Liver (tissue), 3 donors: ENCODE measurements at regions not wholly inside any gene's neighbourhood (a gene's known extent, or its start where the extent isn't known, plus 50 kb on each side); places are given as distances from the start of the nearest gene placed in this dataset.

Experiments used
- FOXA1 ChIP-seq: IDR thresholded peaks from 2 replicates; pipeline ENCODE4 v1.6.1; 2016; ENCODE audit warnings: antibody characterized with exemption
- RAD21 ChIP-seq, 2 donors: IDR thresholded peaks; 2 replicates each; pipeline ENCODE4 v1.6.1; 2016; ENCODE audit warnings: antibody characterized with exemption in 2 of 2, mild to moderate bottlenecking in 2 of 2
- RXRA ChIP-seq, 2 donors: IDR thresholded peaks; 2 replicates each; pipeline ENCODE4 v1.6.1; 2017 to 2018; ENCODE audit warnings: antibody characterized with exemption in 2 of 2, mild to moderate bottlenecking in 1 of 2
- YY1 ChIP-seq: IDR thresholded peaks from 2 replicates; pipeline ENCODE4 v1.6.1; 2016; ENCODE audit warnings: antibody characterized with exemption, mild to moderate bottlenecking
- TF ChIP-seq, protein P1 (sequence below): fragments of 150-350 bp; IDR thresholded peaks from 2 replicates; pipeline ENCODE4 v1.5.1; 2017; ENCODE audit warnings: improper control_type of control experiment, low read depth, low read length; ENCODE audit not compliant: missing input control
- TF ChIP-seq, protein P2 (sequence below): IDR thresholded peaks from 2 replicates; pipeline ENCODE4 v1.6.1; 2016; ENCODE audit warnings: antibody characterized with exemption, mild to moderate bottlenecking
- TF ChIP-seq, protein P3 (sequence below): IDR thresholded peaks from 2 replicates; pipeline ENCODE4 v1.6.1; 2016; ENCODE audit warnings: antibody characterized with exemption
- donor health status: healthy.
- donor health status: healthy.

DNA sequence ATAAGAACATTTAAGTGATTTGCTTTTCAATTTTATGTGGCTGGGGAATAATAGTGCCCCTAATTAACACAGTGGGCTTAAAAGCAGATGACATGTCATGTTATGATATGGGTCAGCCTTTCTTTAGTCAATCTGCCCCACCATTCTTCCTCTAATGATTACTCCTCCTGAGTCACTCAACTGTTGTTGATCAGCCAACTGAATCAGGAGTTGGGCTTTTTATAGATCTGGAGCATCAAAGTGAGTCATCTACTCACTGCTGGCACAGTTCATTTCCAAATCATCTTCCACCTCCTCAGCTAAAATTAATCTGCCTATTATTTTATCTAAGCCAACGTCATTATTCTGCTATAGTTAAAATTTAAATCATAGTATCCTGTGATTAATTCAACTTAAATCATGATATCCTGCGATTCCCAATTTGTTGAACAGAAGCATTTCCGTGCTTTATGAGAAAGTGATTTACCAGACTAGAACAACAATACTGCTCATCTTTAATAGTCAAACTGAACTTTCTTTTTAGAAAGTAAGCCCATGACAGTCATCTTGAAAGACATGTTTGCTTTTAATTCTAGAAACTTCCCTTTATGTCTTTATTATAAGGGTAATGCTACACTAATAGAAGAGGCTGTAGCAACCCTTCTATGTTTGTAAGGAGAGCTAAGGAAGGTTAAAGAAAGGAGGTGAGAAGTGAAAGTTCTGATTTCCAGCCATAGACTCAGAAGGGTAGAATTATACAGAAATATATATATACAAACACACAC lies 551.4 kb downstream of the TBC1D4 start:
- TF ChIP-seq, protein P1, sequence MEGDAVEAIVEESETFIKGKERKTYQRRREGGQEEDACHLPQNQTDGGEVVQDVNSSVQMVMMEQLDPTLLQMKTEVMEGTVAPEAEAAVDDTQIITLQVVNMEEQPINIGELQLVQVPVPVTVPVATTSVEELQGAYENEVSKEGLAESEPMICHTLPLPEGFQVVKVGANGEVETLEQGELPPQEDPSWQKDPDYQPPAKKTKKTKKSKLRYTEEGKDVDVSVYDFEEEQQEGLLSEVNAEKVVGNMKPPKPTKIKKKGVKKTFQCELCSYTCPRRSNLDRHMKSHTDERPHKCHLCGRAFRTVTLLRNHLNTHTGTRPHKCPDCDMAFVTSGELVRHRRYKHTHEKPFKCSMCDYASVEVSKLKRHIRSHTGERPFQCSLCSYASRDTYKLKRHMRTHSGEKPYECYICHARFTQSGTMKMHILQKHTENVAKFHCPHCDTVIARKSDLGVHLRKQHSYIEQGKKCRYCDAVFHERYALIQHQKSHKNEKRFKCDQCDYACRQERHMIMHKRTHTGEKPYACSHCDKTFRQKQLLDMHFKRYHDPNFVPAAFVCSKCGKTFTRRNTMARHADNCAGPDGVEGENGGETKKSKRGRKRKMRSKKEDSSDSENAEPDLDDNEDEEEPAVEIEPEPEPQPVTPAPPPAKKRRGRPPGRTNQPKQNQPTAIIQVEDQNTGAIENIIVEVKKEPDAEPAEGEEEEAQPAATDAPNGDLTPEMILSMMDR = no peak
- TF ChIP-seq, protein P2, sequence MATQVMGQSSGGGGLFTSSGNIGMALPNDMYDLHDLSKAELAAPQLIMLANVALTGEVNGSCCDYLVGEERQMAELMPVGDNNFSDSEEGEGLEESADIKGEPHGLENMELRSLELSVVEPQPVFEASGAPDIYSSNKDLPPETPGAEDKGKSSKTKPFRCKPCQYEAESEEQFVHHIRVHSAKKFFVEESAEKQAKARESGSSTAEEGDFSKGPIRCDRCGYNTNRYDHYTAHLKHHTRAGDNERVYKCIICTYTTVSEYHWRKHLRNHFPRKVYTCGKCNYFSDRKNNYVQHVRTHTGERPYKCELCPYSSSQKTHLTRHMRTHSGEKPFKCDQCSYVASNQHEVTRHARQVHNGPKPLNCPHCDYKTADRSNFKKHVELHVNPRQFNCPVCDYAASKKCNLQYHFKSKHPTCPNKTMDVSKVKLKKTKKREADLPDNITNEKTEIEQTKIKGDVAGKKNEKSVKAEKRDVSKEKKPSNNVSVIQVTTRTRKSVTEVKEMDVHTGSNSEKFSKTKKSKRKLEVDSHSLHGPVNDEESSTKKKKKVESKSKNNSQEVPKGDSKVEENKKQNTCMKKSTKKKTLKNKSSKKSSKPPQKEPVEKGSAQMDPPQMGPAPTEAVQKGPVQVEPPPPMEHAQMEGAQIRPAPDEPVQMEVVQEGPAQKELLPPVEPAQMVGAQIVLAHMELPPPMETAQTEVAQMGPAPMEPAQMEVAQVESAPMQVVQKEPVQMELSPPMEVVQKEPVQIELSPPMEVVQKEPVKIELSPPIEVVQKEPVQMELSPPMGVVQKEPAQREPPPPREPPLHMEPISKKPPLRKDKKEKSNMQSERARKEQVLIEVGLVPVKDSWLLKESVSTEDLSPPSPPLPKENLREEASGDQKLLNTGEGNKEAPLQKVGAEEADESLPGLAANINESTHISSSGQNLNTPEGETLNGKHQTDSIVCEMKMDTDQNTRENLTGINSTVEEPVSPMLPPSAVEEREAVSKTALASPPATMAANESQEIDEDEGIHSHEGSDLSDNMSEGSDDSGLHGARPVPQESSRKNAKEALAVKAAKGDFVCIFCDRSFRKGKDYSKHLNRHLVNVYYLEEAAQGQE = no peak
- TF ChIP-seq, protein P3, sequence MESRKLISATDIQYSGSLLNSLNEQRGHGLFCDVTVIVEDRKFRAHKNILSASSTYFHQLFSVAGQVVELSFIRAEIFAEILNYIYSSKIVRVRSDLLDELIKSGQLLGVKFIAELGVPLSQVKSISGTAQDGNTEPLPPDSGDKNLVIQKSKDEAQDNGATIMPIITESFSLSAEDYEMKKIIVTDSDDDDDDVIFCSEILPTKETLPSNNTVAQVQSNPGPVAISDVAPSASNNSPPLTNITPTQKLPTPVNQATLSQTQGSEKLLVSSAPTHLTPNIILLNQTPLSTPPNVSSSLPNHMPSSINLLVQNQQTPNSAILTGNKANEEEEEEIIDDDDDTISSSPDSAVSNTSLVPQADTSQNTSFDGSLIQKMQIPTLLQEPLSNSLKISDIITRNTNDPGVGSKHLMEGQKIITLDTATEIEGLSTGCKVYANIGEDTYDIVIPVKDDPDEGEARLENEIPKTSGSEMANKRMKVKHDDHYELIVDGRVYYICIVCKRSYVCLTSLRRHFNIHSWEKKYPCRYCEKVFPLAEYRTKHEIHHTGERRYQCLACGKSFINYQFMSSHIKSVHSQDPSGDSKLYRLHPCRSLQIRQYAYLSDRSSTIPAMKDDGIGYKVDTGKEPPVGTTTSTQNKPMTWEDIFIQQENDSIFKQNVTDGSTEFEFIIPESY = no peak
- TF ChIP-seq YY1 (no peak), FOXA1 (no peak), RXRA (IDR thresholded peaks at IDR 0.05) (no peak), RAD21 (IDR thresholded peaks at IDR 0.05) (no peak)
